Right lobe of liver (tissue), 6 donors: ENCODE measurements at regions not wholly inside any gene's neighbourhood (a gene's known extent, or its start where the extent isn't known, plus 50 kb on each side); places are given as distances from the start of the nearest gene placed in this dataset.

Source experiments
- ATAC-seq, 4 donors: fragments of 200-7000 bp; cut with Tn5 transposase; one replicate each; pipeline ENCODE4 v1.9.1; 2020; ENCODE audit warnings: mild to moderate bottlenecking in 4 of 4, moderate library complexity in 4 of 4
- DNase-seq, 3 donors: peaks; one replicate each; pipeline ENCODE4 v3.0.0-alpha.2; 2020
- H3K27ac ChIP-seq, 3 donors: fragments of 200-600 bp; one replicate each; pipeline ENCODE4 v1.8.0; 2022
- H3K27me3 ChIP-seq, 2 donors: fragments of 200-600 bp; one replicate each; pipeline ENCODE4 v1.8.0; 2022
- H3K36me3 ChIP-seq, 4 donors: fragments of 200-600 bp; sonication (generic) in 1 of 4; one replicate each; pipeline versions ENCODE4 v1.5.1 to v1.8.0; 2017 to 2022; ENCODE audit warnings: control low read depth in 1 of 4
- H3K4me1 ChIP-seq, 4 donors: fragments of 200-600 bp; sonication (generic) in 1 of 4; one replicate each; pipeline versions ENCODE4 v1.5.1 to v1.8.0; 2017 to 2022; ENCODE audit warnings: control low read depth in 1 of 4
- H3K4me3 ChIP-seq, 3 donors: fragments of 200-600 bp; one replicate each; pipeline ENCODE4 v1.8.0; 2022
- H3K9me3 ChIP-seq, 4 donors: fragments of 200-600 bp; sonication (generic) in 1 of 4; one replicate each; pipeline versions ENCODE4 v1.5.1 to v1.8.0; 2017 to 2022; ENCODE audit warnings: control low read depth in 1 of 4
- POLR2A ChIP-seq: fragments of 450-650 bp; IDR thresholded peaks from one replicate; pipeline ENCODE4 v1.6.1; 2017; ENCODE audit warnings: antibody characterized with exemption, mild to moderate bottlenecking
- WGBS: methylation state at CpG from one replicate; pipeline ENCODE4 v1.1.6; 2018; ENCODE audit warnings: low coverage, low lambda C conversion rate; ENCODE audit not compliant: insufficient coverage; ENCODE audit errors: missing lambda C conversion rate; 5-methylcytosine and 5-hydroxymethylcytosine counted together
- intact Hi-C, 2 donors: fragments of 100-400 bp; cut with DNase I; formaldehyde crosslinking; loops; one replicate each; pipeline versions ENCODE4 v1.11.2 to v1.14.1; 2022
- TF ChIP-seq, protein P1 (sequence below), 4 donors: fragments of 200-600 bp in 3 of 4; fragments of 450-650 bp in 1 of 4; IDR thresholded peaks; one replicate each; pipeline versions ENCODE4 v1.5.1 to v1.8.0; 2016 to 2022; ENCODE audit warnings: antibody characterized with exemption in 4 of 4, mild to moderate bottlenecking in 2 of 4
- donor health status: DM: no; HTN: yes; CAD: no.
- donor health status: DM: no; HTN: no; CAD: no.
- donor health status: DM: no; HTN: no; CAD: no.
- donor health status: DM: no; HTN: yes; CAD: no.
- donor health status: DM: no; HTN: yes; CAD: no.

DNA sequence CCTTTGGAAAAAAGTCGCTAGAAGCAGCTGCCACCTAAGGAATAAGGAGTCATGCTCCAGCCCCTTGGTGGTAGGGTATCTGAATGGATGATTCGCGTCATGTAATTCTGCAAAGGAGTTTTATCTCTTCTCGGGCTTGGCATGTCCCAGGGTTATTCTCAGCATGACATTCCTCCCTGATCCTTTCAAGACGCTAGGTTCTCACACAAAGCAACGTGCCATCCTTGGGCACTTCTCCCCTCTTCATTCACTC lies 355.6 kb downstream of the MYCN start:
- Histone ChIP-seq H3K4me1 (no peaks in the 10 kb centered on the region), H3K9me3 (no peaks in the 10 kb centered on the region), H3K4me3 (no peak overlapping the region), H3K36me3 (no peaks in the 10 kb centered on the region), H3K27me3 (peaks cover 0 to 5% of the 10 kb centered on the region in 2 donors), H3K27ac (no peak overlapping the region)
- 71% methylated on average over 6 of the region's 6 CpGs for WGBS
- intact Hi-C loops = no loop called here
- no peak for TF ChIP-seq POLR2A
- TF ChIP-seq, protein P1, sequence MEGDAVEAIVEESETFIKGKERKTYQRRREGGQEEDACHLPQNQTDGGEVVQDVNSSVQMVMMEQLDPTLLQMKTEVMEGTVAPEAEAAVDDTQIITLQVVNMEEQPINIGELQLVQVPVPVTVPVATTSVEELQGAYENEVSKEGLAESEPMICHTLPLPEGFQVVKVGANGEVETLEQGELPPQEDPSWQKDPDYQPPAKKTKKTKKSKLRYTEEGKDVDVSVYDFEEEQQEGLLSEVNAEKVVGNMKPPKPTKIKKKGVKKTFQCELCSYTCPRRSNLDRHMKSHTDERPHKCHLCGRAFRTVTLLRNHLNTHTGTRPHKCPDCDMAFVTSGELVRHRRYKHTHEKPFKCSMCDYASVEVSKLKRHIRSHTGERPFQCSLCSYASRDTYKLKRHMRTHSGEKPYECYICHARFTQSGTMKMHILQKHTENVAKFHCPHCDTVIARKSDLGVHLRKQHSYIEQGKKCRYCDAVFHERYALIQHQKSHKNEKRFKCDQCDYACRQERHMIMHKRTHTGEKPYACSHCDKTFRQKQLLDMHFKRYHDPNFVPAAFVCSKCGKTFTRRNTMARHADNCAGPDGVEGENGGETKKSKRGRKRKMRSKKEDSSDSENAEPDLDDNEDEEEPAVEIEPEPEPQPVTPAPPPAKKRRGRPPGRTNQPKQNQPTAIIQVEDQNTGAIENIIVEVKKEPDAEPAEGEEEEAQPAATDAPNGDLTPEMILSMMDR (IDR thresholded peaks at IDR 0.05) = no peak
- DNase-seq (no peak), ATAC-seq (no peak)

DNA sequence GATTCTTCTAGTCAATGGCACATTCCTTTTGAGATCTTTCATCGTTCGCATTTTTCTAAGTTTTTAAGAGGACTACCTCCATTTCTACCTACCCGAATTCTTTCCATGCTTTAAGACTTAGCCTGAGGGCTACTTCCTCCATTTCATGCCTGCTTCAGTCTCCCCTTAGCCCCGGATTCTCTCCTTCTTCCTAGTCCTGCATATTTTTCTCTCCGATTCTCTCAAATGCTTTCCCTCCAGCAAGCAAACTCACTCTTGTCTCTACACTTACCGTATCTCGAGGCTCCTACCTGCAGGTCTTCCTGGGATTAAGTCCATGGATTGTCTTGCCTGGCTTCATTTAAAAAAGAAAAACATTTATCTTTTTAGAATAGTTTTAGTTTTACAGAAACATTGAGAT lies 354.4 kb downstream of the MYCN start:
- H3K27ac ChIP-seq = no peak overlapping the region
- H3K4me3 ChIP-seq = no peak overlapping the region
- ATAC-seq (no peak), DNase-seq (no peak)
- 59% methylated on average over 7 of the region's 7 CpGs for WGBS
- intact Hi-C loops = no loop called here
- no peaks in the 10 kb centered on the region for H3K36me3 ChIP-seq
- no peaks in the 10 kb centered on the region for H3K27me3 ChIP-seq
- no peaks in the 10 kb centered on the region for H3K4me1 ChIP-seq
- no peak for TF ChIP-seq POLR2A
- TF ChIP-seq, protein P1 (IDR thresholded peaks at IDR 0.05) = no peak
- H3K9me3 ChIP-seq = no peaks in the 10 kb centered on the region

DNA sequence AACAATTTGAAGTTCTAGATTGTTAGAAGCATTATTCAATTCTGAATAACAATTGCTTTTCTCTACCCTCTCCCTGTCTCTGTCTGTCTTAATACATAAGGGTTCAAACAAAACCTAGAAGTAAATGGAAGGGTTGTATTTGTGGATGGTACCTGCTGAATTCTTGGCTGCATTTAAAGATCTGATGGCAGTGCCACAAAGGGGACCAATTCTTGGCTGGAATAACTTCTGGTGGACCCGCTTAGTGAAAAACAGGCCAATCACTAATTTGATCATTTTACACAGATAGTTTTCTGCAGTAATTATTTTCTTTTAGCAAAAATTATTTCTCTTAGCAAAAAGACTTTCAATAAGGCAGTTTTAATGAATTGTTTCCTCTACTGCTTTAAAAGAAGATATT lies 353.5 kb downstream of the MYCN start:
- TF ChIP-seq, protein P1 (IDR thresholded peaks at IDR 0.05) = no peak
- no peak for TF ChIP-seq POLR2A
- 91% methylated on average over 1 of the region's 1 CpG for WGBS
- H3K27me3 ChIP-seq = no peaks in the 10 kb centered on the region

DNA sequence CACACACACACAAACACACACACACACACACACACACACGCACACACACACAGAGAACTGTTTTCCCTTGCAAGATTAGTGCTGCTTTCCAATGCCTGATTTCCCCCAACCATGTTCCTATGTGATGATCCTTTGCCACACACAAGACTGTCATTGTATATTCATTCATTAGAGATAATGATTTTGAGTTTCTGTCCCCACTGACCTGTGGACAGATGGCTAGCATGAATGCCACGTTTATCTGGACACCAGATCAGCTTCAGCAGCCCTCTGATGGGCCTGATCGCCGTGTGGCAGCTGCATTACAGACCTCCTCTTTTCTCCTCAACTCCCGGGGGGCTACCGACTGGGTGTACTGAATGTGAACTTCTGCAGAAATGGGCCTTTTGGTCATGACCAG lies 353.0 kb downstream of the MYCN start:
- no peaks in the 10 kb centered on the region for H3K36me3 ChIP-seq
- H3K4me3 ChIP-seq = no peak overlapping the region
- intact Hi-C loops = no loop called here
- H3K27me3 ChIP-seq = no peaks in the 10 kb centered on the region
- H3K27ac ChIP-seq = no peak overlapping the region
- H3K4me1 ChIP-seq = no peaks in the 10 kb centered on the region
- no peak for ATAC-seq
- 37% methylated on average over 6 of the region's 6 CpGs for WGBS
- DNase-seq = no peak
- TF ChIP-seq, protein P1 (IDR thresholded peaks at IDR 0.05) = no peak
- TF ChIP-seq POLR2A = no peak
- H3K9me3 ChIP-seq = no peaks in the 10 kb centered on the region

More for the DNA sequence above, 353.5 kb downstream of the MYCN start:
- Histone ChIP-seq H3K4me3 (no peak overlapping the region), H3K9me3 (no peaks in the 10 kb centered on the region), H3K36me3 (no peaks in the 10 kb centered on the region), H3K27ac (no peak overlapping the region), H3K4me1 (no peaks in the 10 kb centered on the region)
- ATAC-seq (no peak), DNase-seq (no peak)
- intact Hi-C loops = no loop called here
